ACC112 (cell line): ENCODE measurements at regions not wholly inside any gene's neighbourhood (a gene's known extent, or its start where the extent isn't known, plus 50 kb on each side); places are given as distances from the start of the nearest gene placed in this dataset.

ENCODE experiments used
- H2AFZ ChIP-seq: fragments of 200-600 bp; sonication (generic); one replicate; pipeline ENCODE4 v1.6.0; 2017; ENCODE audit warnings: antibody characterized with exemption, low read length; ENCODE audit not compliant: unreplicated experiment
- H3K27ac ChIP-seq: fragments of 200-600 bp; sonication (generic); 2 replicates; pipeline ENCODE4 v1.5.1; 2014; ENCODE audit warnings: low read depth, mild to moderate bottlenecking, antibody characterized with exemption, low read length, moderate library complexity
- H3K27me3 ChIP-seq: fragments of 200-600 bp; sonication (generic); 2 replicates; pipeline ENCODE4 v1.6.1; 2014; ENCODE audit warnings: mild to moderate bottlenecking, antibody characterized with exemption, low read length, moderate library complexity, mixed read lengths; ENCODE audit not compliant: insufficient read depth
- H3K36me3 ChIP-seq: fragments of 200-600 bp; sonication (generic); 2 replicates; pipeline ENCODE4 v1.6.1; 2016; ENCODE audit warnings: mild to moderate bottlenecking, antibody characterized with exemption, low read length, moderate library complexity, mixed read lengths; ENCODE audit not compliant: insufficient read depth
- H3K4me1 ChIP-seq: fragments of 200-600 bp; sonication (generic); one replicate; pipeline ENCODE4 v1.6.1; 2016; ENCODE audit warnings: low read length, mixed read lengths; ENCODE audit not compliant: insufficient read depth, unreplicated experiment, control insufficient read depth
- H3K4me3 ChIP-seq: fragments of 200-600 bp; sonication (generic); 2 replicates; pipeline ENCODE4 v1.5.1; 2014; ENCODE audit warnings: mild to moderate bottlenecking, low read depth, low read length
- H3K79me2 ChIP-seq: fragments of 200-600 bp; sonication (generic); one replicate; pipeline ENCODE4 v1.6.0; 2016; ENCODE audit warnings: low read length; ENCODE audit not compliant: control insufficient read depth, unreplicated experiment, insufficient read depth

GRCh38 chr10:4353964-4354363 is 472.0 kb upstream of the AKR1E2 start:
- H2AFZ ChIP-seq: no peak overlapping the region
- no peak overlapping the region; the same call in 1 of the 2 replicates for H3K4me3 ChIP-seq
- peaks cover 34% of the 10 kb centered on the region for H3K4me1 ChIP-seq
- H3K79me2 ChIP-seq: no peaks in the 10 kb centered on the region
- no peaks in the 10 kb centered on the region for H3K27me3 ChIP-seq
- H3K36me3 ChIP-seq: no peaks in the 10 kb centered on the region
- peak overlapping the region; percentile 58 for H3K27ac ChIP-seq

- Histone ChIP-seq H2AFZ (peak overlapping the region; percentile 21), H3K36me3 (no peaks in the 10 kb centered on the region), H3K27me3 (no peaks in the 10 kb centered on the region), H3K79me2 (no peaks in the 10 kb centered on the region), H3K4me1 (peaks cover 34% of the 10 kb centered on the region), H3K27ac (peak overlapping the region; percentile 58), H3K4me3 (no peak overlapping the region)
Measured at GRCh38 chr10:4353059-4353655, 472.9 kb upstream of the AKR1E2 start.

DNA sequence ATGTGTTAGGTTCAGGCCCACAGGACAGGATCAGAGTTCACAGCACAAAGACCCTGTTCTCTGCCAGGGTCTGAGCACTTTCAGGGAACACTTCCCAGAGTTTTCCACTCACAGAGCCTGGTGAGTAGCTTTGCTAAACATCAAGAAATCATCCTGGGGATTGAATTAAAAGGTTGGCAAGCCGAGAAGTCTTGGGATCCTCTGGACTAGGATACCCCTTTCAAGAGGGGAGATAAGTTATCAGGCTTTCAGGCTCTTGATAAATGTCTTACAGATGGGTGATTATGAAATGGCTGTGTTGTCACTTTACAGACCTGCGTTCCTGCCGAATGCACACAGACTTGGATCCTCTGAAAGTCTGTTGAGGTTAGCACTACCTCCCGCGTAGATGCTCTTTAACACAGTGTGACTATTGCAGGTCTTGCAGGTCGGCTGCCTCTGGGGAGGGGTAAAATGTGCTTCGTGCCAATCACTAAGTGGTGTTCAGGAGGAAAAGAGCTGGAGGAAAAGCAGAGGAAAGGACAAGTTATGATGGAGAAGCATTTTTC is 473.5 kb upstream of the AKR1E2 start:
- Histone ChIP-seq H3K27ac (peak overlapping the region; percentile 25), H3K4me3 (no peak overlapping the region), H3K27me3 (no peaks in the 10 kb centered on the region), H3K79me2 (no peaks in the 10 kb centered on the region), H2AFZ (peak overlapping the region; percentile 2), H3K4me1 (peaks cover 34% of the 10 kb centered on the region), H3K36me3 (no peaks in the 10 kb centered on the region)

DNA sequence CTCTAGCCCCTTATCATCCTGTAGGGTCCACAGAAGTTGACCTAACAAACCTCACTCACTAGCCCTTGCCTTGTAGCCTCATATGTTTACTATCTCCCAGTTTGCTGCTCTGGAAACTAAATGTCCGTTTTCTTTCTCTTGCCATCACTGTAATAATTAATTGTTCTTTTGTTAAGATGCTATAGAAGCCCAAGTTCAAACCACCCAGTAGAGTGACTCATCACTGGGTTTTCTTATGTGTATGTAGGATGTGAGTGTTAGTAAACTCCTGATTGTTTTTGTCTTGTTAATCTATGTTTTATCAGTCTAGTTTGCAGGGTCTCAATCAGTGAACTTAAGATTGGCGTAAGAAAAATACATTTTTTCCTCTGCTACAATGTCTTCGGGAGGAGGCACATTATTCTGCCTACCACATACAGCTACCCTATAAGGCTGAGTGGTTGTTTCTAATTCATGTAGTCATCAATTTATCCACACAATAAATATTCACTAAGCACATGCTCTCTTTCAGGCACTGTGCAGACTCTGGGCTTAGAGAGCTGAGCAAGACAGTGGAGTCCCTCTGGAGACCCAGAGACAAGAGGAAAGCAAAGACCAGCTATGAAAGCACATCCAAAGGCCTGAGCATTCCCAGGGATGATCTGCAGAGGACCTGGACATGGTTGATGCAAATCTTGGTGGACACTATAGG is 474.1 kb upstream of the AKR1E2 start:
- H3K4me3 ChIP-seq: no peak overlapping the region
- H3K27me3 ChIP-seq: no peaks in the 10 kb centered on the region
- no peak overlapping the region for H2AFZ ChIP-seq
- peaks cover 34% of the 10 kb centered on the region for H3K4me1 ChIP-seq
- no peaks in the 10 kb centered on the region for H3K79me2 ChIP-seq
- H3K27ac ChIP-seq: peak overlapping the region; percentile 29
- H3K36me3 ChIP-seq: no peaks in the 10 kb centered on the region

- Histone ChIP-seq H3K4me3 (no peak overlapping the region), H3K4me1 (peaks cover 26% of the 10 kb centered on the region), H3K27ac (no peak overlapping the region), H3K27me3 (no peaks in the 10 kb centered on the region), H3K79me2 (no peaks in the 10 kb centered on the region), H3K36me3 (no peaks in the 10 kb centered on the region), H2AFZ (no peak overlapping the region)
Measured at GRCh38 chr10:4347397-4347796, 478.6 kb upstream of the AKR1E2 start.

DNA sequence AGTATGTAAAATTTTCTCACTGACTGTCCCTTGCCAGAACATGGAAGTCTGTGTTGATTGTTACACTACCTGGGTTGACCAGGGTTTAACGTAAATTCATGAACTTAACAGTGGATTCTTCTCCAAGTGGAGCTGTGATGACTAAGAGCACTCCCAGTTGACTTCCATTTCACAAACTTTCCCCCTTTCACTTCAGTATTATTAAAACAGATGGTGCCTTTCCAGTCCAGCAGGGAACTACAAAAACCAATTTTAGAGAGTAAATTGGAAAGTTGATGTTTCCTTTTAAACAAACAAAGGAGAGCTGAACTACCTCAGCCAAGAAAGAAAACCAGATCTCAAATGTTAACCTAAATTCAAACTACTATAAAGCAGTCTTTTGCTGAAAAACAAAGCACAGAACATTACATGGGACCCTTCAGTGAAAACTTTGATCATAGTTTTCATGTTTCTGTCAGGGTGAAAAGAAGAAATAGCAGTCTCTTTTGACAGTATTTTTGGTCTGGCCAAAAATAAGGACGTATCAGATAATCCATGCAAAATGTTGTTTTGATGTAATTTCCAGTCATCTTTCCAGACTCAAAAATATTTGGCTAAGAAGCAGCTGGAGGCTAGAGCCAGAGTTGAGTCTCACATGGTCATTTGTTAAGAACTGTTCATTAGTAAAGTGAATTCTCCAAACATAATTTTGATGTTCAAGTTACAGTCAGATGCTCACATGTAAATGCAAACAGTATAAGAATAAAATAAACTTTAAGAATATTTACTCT is 479.9 kb upstream of the AKR1E2 start:
- Histone ChIP-seq H3K79me2 (no peaks in the 10 kb centered on the region), H3K4me1 (peaks cover 16% of the 10 kb centered on the region), H3K27ac (peak overlapping the region; percentile 87; the same call in 1 of the 2 replicates), H3K27me3 (no peaks in the 10 kb centered on the region), H3K4me3 (no peak overlapping the region), H3K36me3 (no peaks in the 10 kb centered on the region), H2AFZ (peak overlapping the region; percentile 35)

DNA sequence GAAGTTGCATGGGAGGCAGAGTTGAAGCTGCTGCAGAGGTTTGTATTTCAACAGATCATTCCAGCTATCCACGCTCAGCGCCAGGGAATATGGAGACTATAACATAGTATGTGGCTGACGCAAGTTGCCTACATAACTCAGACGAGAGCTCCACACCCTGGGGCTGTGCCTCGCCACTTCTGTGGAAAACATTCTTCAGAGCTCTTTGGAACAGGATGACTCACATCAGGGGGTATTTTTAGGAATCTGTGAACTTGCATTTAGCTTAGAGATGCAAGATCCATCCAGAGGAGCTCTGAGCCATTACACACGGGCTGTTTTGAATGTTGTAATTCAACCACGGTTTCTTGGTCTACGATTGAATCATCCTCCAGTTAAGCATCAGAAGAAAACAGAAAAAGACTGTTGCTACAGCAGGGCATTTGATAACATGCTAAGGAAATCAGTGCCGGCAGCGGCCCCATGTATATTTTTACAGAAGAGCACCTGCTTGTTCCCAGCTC is 481.5 kb upstream of the AKR1E2 start:
- H3K27ac ChIP-seq: peak overlapping the region; percentile 87
- H3K79me2 ChIP-seq: no peaks in the 10 kb centered on the region
- peaks cover 16% of the 10 kb centered on the region for H3K4me1 ChIP-seq
- no peaks in the 10 kb centered on the region for H3K36me3 ChIP-seq
- peak overlapping the region; percentile 10 for H2AFZ ChIP-seq
- no peak overlapping the region for H3K4me3 ChIP-seq
- H3K27me3 ChIP-seq: no peaks in the 10 kb centered on the region

GRCh38 chr10:4343873-4344272 is 482.1 kb upstream of the AKR1E2 start:
- Histone ChIP-seq H3K4me3 (no peak overlapping the region), H3K27ac (peak overlapping the region; percentile 87), H2AFZ (peak overlapping the region; percentile 10), H3K4me1 (peaks cover 16% of the 10 kb centered on the region), H3K36me3 (no peaks in the 10 kb centered on the region), H3K27me3 (no peaks in the 10 kb centered on the region), H3K79me2 (no peaks in the 10 kb centered on the region)

DNA sequence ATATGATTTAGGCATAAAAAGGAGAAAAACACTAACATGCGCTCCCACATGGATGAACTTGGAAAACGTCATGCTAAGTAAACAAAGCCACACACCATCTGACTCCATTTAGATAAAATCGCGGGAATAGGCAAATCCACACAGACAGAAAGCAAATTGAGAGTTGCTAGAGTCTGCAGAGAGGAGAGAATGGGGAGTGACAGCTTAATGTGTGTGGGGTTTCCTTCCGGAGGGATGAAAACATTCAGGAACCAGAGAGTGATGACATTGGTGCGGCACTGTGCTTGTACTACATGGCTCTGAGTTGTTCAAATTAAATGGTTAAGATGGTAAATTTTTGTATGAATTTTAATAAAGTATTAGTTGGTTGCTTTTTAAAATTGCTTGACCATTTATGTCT is 482.9 kb upstream of the AKR1E2 start:
- Histone ChIP-seq H3K4me3 (no peak overlapping the region), H2AFZ (no peak overlapping the region)

GRCh38 chr10:4338768-4339167 is 487.2 kb upstream of the AKR1E2 start:
- Histone ChIP-seq H3K4me1 (peaks cover under 1% of the 10 kb centered on the region), H3K79me2 (no peaks in the 10 kb centered on the region), H3K27ac (no peak overlapping the region)

More for the DNA sequence above, 482.9 kb upstream of the AKR1E2 start:
- no peak overlapping the region for H3K27ac ChIP-seq
- H3K4me1 ChIP-seq: peaks cover 16% of the 10 kb centered on the region
- no peaks in the 10 kb centered on the region for H3K27me3 ChIP-seq
- no peaks in the 10 kb centered on the region for H3K79me2 ChIP-seq
- H3K36me3 ChIP-seq: no peaks in the 10 kb centered on the region

More at GRCh38 chr10:4338768-4339167, 487.2 kb upstream of the AKR1E2 start:
- Histone ChIP-seq H3K36me3 (no peaks in the 10 kb centered on the region), H2AFZ (no peak overlapping the region), H3K27me3 (no peaks in the 10 kb centered on the region), H3K4me3 (no peak overlapping the region)
